ENCODE measurements at regions not wholly inside any gene's neighbourhood (a gene's known extent, or its start where the extent isn't known, plus 50 kb on each side); places are given as distances from the start of the nearest gene placed in this dataset.

- TF ChIP-seq CTCF (IDR thresholded peaks at IDR 0.05) (no peak), EP300 (IDR thresholded peaks at IDR 0.05; ENCODE audit: low read depth) (no peak)
Observed at GRCh38 chr4:187098429-187098828, 374.8 kb upstream of the FAT1 start.

All from transverse colon (tissue), 3 donors.